Muscle layer of duodenum (tissue), 2 donors: ENCODE measurements at regions not wholly inside any gene's neighbourhood (a gene's known extent, or its start where the extent isn't known, plus 50 kb on each side); places are given as distances from the start of the nearest gene placed in this dataset.

Experiments
- H3K27ac ChIP-seq: one replicate; pipeline ENCODE4 v1.7.0; 2013; ENCODE audit warnings: mild to moderate bottlenecking, low read length
- H3K27me3 ChIP-seq: one replicate; pipeline ENCODE4 v1.7.0; 2013; ENCODE audit warnings: low read depth, mild to moderate bottlenecking, control low read depth, low read length
- H3K36me3 ChIP-seq, 2 donors: one replicate each; pipeline ENCODE4 v1.7.0; 2013; ENCODE audit warnings: low read length in 2 of 2, control low read depth in 1 of 2, mild to moderate bottlenecking in 1 of 2; ENCODE audit not compliant: insufficient read depth in 2 of 2, control insufficient read depth in 1 of 2
- H3K4me1 ChIP-seq, 2 donors: one replicate each; pipeline ENCODE4 v1.7.0; 2013; ENCODE audit warnings: low read length in 2 of 2, mild to moderate bottlenecking in 2 of 2, control low read depth in 1 of 2, moderate library complexity in 1 of 2; ENCODE audit not compliant: insufficient read depth in 2 of 2, control insufficient read depth in 1 of 2
- H3K4me3 ChIP-seq, 2 donors: one replicate each; pipeline ENCODE4 v1.7.0; 2013; ENCODE audit warnings: low read length in 2 of 2, low read depth in 1 of 2, mild to moderate bottlenecking in 1 of 2
- H3K9me3 ChIP-seq, 2 donors: one replicate each; pipeline ENCODE4 v1.7.0; 2013; ENCODE audit warnings: low read length in 2 of 2, control low read depth in 1 of 2, mild to moderate bottlenecking in 1 of 2; ENCODE audit not compliant: control insufficient read depth in 1 of 2
- donor health status: healthy.

DNA sequence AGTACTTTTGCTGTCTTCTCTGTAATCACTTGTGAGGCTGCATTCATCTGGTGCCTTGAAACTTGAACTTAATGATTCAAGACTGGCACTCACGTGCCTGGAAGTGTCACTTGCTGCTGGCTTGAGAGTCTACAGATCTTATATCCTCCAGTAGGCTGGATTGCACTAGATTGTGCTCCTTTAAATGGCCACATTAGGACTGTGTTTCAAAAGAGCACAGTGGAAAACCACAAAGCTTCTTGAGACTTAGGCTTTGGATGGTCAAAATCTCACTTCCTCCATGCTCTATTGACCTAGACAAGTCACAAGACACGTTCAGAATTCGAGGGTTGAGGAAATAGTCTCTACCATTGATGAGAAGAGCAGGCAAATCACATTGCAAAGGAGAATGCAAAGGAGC lies 1278.8 kb upstream of the MIR17HG start:
- Histone ChIP-seq H3K4me3 (no peak overlapping the region), H3K36me3 (no peaks in the 10 kb centered on the region), H3K27ac (no peak overlapping the region), H3K4me1 (no peaks in the 10 kb centered on the region), H3K27me3 (no peaks in the 10 kb centered on the region), H3K9me3 (no peaks in the 10 kb centered on the region)

DNA sequence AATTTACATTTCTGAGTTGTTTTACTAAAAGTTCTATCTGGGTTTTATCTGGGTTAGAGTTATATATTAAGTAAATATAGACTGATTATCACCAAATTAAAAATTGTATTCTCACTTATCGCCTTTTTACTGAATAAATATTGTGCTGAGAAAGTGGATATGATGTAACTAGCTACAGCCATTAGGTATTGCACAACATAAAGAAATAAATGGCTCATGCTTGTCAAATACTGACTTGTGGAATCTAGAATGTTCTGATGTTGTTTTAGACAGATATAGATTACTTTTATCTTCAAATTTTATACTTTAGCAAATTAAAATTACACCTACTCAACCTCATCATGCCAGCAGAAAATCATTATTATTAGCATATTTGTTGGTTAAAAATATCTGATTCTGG lies 1277.1 kb upstream of the MIR17HG start:
- Histone ChIP-seq H3K36me3 (no peaks in the 10 kb centered on the region), H3K4me1 (no peaks in the 10 kb centered on the region), H3K27ac (no peak overlapping the region), H3K27me3 (no peaks in the 10 kb centered on the region), H3K9me3 (no peaks in the 10 kb centered on the region), H3K4me3 (no peak overlapping the region)

DNA sequence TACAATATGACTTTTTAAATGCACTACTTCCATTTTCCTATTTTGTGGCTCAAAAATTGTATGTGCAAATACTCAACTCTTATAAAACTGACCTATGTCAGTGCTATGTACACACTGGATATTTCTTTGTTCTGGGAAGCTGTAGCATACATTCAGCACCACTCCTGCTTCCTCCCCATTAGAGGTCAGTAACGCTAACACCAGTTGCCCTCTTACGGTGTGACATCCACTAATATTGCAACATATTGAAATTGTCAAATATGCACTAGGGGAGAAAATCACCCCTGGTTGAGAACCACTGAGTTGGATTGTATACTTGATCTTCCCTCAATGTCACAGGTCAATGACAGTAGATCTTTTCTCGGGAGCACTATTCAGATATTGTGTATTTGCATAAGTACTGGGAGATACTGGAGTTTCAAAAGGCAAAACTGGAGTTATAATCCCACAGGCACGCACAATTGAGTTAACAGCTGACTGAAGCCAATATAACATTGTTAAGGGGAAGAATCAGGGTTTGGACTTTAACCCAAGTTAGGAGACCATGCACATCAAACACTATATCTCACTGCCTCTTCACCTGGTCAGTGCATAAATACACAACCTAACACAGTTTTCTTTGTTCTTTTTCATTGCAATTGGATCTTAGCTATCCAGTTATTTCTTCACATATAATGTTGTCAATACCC lies 1276.5 kb upstream of the MIR17HG start:
- Histone ChIP-seq H3K27ac (no peak overlapping the region), H3K4me3 (no peak overlapping the region), H3K9me3 (no peaks in the 10 kb centered on the region), H3K27me3 (no peaks in the 10 kb centered on the region), H3K4me1 (no peaks in the 10 kb centered on the region), H3K36me3 (no peaks in the 10 kb centered on the region)

- H3K9me3 ChIP-seq: no peaks in the 10 kb centered on the region
- no peak overlapping the region for H3K27ac ChIP-seq
- H3K4me1 ChIP-seq: no peaks in the 10 kb centered on the region
- H3K4me3 ChIP-seq: no peak overlapping the region
- no peaks in the 10 kb centered on the region for H3K27me3 ChIP-seq
- H3K36me3 ChIP-seq: no peaks in the 10 kb centered on the region
Measured at GRCh38 chr13:90084684-90085290, 1262.7 kb upstream of the MIR17HG start.

DNA sequence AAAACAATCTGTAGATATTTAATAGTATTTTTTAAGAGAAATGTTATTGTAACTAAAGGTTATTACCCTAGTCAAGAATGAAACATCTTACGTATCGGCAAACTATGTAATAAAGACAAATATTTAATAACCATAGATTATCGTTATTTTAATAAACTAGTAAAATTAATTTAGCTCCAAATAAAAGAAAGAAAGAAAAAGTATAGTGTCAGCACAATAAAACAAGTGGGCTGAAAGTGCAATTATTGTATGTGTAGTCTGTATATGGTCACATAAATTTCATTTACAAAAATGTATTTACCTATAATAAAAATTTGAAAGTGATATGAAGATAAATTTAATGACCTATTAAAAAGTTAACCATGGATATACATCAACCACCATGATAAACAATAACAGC lies 1258.4 kb upstream of the MIR17HG start:
- Histone ChIP-seq H3K27me3 (no peaks in the 10 kb centered on the region), H3K9me3 (no peaks in the 10 kb centered on the region), H3K27ac (no peak overlapping the region), H3K4me3 (no peak overlapping the region), H3K36me3 (no peaks in the 10 kb centered on the region), H3K4me1 (no peaks in the 10 kb centered on the region)

- H3K4me3 ChIP-seq: no peak overlapping the region
- peaks cover 0 to 4% of the 10 kb centered on the region in 2 donors for H3K9me3 ChIP-seq
- H3K27ac ChIP-seq: no peak overlapping the region
- no peaks in the 10 kb centered on the region for H3K4me1 ChIP-seq
- no peaks in the 10 kb centered on the region for H3K36me3 ChIP-seq
- no peaks in the 10 kb centered on the region for H3K27me3 ChIP-seq
Measured at GRCh38 chr13:90091611-90092010, 1255.9 kb upstream of the MIR17HG start.

GRCh38 chr13:90094357-90094756 lies 1253.1 kb upstream of the MIR17HG start:
- Histone ChIP-seq H3K36me3 (no peaks in the 10 kb centered on the region), H3K4me3 (no peak overlapping the region), H3K9me3 (peaks cover 0 to 4% of the 10 kb centered on the region in 2 donors), H3K27me3 (no peaks in the 10 kb centered on the region), H3K27ac (no peak overlapping the region), H3K4me1 (no peaks in the 10 kb centered on the region)

GRCh38 chr13:90098577-90098976 lies 1248.9 kb upstream of the MIR17HG start:
- H3K36me3 ChIP-seq: no peaks in the 10 kb centered on the region
- no peaks in the 10 kb centered on the region for H3K27me3 ChIP-seq
- no peaks in the 10 kb centered on the region for H3K4me1 ChIP-seq
- H3K27ac ChIP-seq: no peak overlapping the region
- H3K4me3 ChIP-seq: no peak overlapping the region
- peaks cover 0 to 4% of the 10 kb centered on the region in 2 donors for H3K9me3 ChIP-seq

DNA sequence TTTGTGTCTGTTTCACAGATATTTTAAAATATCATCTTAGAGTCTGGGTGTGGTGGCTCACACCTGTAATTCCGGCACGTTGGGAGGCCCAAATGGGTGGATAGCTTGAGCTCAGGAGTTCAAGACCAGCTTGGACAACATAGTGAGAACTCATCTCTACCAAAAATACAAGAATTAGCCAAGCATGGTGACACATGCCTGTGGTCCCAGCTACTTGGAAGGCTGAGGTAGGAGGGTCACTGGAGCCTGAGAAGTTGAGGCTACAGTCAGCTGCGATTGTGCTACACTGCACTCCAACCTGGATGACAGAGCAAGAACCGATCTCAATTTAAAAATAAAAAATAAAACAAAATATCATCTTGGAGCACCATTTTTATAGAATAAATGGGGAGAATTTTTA lies 1247.6 kb upstream of the MIR17HG start:
- no peak overlapping the region for H3K27ac ChIP-seq

GRCh38 chr13:90103099-90103784 lies 1244.2 kb upstream of the MIR17HG start:
- Histone ChIP-seq H3K4me3 (no peak overlapping the region), H3K4me1 (no peaks in the 10 kb centered on the region), H3K27me3 (no peaks in the 10 kb centered on the region), H3K27ac (no peak overlapping the region), H3K9me3 (no peaks in the 10 kb centered on the region), H3K36me3 (no peaks in the 10 kb centered on the region)

More for the DNA sequence above, 1247.6 kb upstream of the MIR17HG start:
- H3K9me3 ChIP-seq: peaks cover 0 to 4% of the 10 kb centered on the region in 2 donors
- H3K4me1 ChIP-seq: no peaks in the 10 kb centered on the region
- H3K36me3 ChIP-seq: no peaks in the 10 kb centered on the region
- no peaks in the 10 kb centered on the region for H3K27me3 ChIP-seq
- H3K4me3 ChIP-seq: no peak overlapping the region

DNA sequence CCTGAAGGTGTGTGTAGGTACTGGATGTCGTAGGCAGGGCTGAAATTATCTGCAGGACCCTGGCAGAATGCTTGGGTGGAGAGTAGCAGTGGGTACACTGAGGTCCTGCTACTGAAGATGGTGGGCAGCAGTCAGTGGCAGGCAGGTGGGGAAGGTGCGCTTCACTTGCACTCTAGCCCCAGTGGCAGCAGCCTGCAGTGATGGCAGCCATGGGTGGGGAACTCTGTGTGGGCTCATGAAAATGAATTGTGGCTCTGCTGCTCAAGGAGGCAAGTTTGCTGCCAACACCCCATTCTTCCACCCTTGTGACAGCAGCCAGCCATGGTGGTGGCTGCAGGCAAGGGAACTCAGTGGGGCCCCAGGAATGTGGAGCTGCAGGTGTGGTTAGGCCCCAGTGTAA lies 1242.7 kb upstream of the MIR17HG start:
- no peaks in the 10 kb centered on the region for H3K9me3 ChIP-seq
- no peaks in the 10 kb centered on the region for H3K36me3 ChIP-seq
- no peaks in the 10 kb centered on the region for H3K27me3 ChIP-seq
- H3K4me3 ChIP-seq: no peak overlapping the region
- no peak overlapping the region for H3K27ac ChIP-seq
- no peaks in the 10 kb centered on the region for H3K4me1 ChIP-seq
